HG03135 (cell line): ENCODE measurements at regions not wholly inside any gene's neighbourhood (a gene's known extent, or its start where the extent isn't known, plus 50 kb on each side); places are given as distances from the start of the nearest gene placed in this dataset.

Experiments used
- ATAC-seq: cut with Tn5 transposase; IDR thresholded peaks from one replicate; pipeline ENCODE4 v1.9.1; 2021; ENCODE audit warnings: mild to moderate bottlenecking, moderate library complexity; ENCODE audit not compliant: unreplicated experiment

DNA sequence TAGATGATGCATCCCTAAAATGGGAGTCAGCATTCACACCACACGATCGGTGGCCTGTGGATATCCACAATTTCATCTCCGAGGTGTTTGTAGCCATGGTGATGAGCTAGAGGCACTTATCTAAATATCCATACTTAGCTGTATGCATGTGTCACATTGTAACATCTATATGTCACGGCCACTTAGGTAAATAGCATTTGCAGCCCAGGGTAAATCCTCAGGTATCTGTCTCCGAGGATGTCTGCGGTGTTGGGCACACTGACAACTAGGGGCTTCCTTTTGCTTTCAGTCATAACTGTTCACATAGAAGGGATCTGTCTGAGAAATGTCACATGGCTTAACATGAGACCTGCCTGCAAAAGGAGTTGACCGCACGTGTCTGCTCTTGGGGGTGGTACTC lies 455.2 kb upstream of the ZFHX3 start:
- no peak for ATAC-seq

DNA sequence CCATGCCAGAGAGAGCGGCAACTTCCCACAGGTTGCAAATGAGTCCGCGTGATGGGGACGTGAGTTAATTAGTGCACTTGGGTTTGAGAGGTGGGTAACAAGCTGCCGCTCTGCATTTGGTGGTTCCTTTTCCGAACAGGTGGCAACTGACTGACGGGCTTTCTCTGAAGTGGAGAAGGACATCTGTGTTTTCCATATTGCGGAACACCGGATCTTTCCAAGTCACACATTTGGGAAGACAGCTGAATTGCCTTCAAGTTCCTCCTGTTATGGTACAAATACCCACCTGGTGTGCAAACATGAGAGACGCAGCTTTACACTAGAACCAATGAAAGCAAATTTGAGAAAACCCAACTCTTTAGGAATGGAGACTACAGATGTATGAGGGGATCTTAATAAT lies 451.3 kb upstream of the ZFHX3 start:
- no peak for ATAC-seq

DNA sequence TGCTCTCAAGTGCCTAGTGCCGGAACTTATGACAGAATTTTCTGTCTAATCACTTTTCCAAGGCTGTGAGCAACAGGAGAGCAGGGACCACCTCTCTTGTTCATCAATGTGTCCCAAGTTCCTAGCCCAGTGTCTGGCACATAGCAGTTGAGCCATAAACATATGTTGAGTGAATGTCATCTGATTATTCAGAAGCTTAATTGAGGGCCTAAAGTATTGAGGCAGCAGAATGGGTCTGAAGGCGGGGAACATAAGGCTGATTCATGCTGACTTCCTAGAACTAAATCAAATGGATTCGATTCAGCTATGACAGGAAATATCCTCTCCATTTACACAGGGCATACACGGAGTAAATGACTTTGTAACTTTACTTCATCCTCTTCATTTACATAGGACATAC lies 438.0 kb upstream of the ZFHX3 start:
- no peak for ATAC-seq

DNA sequence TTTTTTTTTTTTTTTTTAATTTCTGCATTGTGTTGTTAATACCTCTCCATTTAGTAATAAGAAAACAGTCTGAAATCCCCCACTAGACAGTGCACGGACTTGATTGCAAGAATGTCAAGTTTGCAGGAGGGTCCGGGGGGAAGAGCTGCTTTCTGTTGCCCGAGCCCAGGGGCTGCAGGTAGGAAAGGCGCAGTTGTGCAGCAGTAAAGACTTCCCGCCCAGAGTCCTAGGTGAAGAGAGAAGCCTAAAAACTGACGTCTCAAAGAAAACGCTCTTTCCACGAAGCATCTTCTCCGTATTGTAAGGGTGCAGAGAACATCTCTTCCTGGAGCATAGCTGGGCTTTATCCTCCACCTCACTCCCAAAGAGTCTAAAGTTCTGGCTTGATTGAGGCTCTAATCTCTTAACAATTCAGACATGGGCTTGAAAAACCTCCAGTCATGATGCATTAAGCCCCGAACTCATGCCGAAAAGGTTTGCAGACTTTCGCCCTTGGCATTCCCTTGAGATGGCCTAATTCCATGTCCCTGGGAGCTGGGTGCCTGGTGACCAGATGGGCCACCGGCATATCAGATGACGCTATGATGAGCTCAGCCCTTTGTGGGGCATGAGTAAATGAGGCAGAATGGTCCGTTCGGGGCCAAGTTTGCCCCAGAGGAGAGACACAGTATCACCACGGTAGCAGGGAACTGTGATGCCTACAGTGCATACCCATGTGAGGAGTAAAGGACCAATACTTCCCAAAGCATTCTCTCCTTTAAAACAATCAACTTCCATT lies 436.2 kb upstream of the ZFHX3 start:
- no peak for ATAC-seq

DNA sequence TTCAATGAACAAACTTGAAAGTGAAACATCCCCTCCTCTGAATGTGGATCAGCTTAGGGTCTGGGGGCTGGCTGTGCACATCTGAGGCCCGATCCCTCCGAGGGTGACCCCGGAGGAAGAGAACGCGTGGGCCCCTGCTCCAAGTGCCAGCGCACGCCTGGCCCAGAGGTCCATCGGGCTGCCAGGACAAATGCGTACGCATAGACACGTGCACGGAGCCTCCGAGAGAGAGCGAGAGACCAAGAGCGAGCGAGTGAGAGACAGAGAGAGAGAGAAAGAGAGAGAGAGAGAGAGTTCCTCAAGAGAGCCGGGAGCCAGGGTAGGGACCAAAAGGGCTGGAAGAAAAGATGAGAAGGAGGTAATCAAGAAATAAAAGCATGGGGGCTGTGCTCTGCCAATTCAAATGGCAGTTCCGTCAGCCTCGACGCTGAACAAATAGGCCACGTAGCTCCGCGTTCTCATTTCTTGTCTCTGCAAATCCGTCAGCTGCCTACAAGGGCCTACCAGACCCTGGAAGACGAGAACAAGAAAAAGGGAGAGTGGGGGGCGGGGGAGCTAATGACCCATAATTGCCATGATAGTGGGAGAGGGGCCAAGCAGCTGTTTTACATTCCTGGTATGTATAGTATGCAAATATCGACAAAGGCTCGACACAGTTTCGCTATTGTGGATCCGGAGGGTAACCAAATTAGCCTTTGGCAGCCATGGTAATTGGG lies 435.3 kb upstream of the ZFHX3 start:
- ATAC-seq: no peak

DNA sequence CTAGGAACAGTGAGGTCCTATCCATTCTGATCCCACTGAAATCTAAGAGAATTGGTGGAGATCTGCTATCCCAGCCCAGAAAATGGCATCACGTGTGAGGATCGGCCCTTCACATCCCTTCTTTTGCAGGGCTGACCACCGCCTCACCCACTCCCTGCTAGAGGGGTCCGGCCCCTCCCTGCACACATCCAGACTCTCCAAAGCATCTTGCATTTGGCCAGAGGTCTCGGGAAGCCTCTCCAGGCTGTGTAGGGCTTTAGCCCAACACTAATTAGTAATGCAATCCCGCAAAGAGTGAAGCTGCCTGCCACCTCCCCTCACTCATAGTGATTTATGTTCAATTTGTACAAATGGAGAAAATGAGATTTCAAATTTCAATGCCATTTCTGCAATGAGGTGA lies 434.4 kb upstream of the ZFHX3 start:
- no peak for ATAC-seq

DNA sequence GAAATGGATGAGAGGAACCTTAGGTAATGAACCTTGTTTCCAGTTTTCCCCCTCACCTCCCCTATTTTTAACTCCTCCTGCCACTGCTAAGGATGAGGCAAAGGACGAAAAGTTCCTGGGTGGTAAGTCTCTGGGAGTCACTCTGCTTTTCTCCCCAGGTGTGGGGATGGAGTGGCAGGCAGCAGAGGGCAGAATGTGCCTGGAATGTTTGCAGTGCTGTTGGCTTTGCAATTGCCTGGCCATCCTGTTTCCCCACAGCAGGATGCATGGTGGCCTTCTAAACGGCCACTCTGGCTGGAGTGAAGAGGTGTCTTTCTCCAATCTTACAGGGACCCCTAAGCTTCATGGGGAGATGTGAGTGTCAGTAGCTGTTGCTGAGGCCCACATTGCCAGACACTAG lies 432.5 kb upstream of the ZFHX3 start:
- no peak for ATAC-seq

DNA sequence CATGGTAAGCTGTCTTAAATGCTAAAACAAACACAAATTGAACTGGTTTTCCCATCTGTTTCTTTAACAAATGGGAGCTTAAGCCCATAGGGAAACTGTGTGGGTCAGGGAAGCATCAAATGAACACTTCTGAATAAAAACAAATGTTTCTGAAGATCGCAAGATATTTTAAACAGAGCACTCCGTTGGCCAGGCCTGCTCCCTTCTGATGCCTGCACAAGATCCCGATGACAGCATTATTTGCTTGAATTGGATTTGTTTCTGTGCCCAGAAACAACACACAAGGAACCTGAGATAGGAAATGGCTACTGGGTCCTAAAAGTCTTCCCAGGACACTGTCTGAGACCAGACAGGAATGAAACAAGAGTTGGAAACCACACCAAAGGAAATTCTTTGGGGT lies 425.8 kb upstream of the ZFHX3 start:
- no peak for ATAC-seq

DNA sequence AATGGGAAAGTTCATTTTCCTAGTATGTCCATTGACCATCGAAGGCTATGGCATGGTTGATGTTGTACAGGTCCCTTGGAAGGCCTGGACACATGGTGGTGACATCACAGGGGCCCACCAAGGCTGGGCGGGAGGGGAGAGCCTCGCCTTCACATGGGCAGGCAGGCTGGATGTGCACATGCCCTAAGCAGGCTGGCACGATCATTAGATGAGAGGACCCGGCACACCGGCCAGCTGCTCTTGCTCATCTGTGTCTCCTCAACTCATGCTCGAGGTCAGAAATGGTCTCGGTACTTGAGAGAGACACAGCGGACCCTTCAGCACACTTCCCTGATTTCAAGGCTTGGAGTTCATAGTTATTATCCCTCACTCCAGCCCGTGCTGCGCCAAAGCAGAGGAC lies 416.9 kb upstream of the ZFHX3 start:
- ATAC-seq: no peak

DNA sequence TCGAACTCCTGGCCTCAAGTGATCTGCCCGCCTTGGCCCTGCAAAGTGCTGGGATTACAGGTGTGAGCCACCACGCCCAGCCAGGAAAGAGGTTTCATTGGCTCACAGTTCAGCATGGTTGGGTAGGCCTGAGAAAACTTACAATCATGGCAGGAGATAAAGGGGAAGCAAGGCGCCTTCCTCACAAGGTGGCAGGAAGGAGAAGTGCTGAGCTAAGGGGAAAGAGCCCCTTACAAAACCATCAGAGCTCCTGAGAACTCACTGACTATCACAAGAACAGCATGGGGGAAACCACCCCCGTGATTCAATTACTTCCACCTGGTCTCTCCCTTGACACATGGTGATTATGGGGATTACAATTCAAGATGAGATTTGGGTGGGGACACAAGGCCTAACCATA lies 411.7 kb upstream of the ZFHX3 start:
- ATAC-seq: no peak

DNA sequence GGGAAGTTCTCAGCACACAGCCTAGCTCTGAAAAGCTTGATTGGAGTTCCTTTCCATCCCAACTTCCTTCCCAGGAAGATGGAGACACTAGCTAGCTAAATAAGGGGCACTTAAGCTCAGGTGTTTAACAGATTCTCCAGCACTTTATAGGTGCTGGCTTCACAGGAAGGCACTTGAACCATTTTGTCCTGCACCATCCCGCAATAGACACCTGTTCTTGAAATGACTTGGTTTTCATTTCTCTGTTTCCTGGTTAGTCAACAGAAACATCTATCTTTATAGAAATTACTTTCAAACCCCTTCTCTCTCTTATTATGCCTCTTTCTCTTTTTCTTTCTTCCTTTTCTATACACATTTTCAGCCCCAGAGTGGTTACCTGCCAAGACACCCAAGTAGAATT lies 409.9 kb upstream of the ZFHX3 start:
- no peak for ATAC-seq

DNA sequence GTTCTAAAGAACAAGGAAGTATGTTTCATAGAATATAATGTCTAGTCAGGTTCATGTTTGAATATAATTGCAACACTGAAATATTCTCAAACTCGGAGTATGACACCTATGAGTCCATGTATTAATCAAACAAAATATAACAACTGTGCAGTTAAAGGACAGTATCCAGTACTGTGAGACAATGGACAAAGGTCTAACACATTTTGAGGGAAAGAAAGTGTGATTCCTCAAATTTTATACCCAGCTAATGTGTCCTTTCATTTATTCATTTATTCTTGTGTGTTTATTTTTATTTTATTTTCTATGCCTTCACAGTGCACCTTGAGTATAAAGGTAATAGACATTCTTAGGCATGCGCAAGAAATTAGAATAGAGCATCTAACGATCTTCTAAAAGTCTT lies 401.0 kb upstream of the ZFHX3 start:
- ATAC-seq: no peak

DNA sequence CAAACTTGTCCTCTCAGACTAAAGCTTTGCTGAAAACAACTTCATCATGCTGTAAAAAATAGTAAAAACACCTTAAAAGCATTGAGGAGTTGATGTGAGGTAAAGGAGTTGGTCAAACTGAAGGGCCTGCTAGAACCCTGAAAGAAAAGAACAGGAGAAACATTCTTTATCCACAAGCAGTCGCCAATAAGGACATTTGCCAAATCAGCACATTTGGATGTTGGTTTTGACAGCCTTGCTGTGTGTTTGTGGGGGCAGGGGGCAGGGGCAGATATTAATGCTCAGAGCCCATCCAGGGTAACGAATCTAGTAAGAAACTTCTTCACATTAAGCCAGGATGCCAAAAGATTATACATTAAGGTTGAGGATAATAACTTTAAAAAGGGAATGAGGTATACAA lies 399.9 kb upstream of the ZFHX3 start:
- ATAC-seq: no peak

DNA sequence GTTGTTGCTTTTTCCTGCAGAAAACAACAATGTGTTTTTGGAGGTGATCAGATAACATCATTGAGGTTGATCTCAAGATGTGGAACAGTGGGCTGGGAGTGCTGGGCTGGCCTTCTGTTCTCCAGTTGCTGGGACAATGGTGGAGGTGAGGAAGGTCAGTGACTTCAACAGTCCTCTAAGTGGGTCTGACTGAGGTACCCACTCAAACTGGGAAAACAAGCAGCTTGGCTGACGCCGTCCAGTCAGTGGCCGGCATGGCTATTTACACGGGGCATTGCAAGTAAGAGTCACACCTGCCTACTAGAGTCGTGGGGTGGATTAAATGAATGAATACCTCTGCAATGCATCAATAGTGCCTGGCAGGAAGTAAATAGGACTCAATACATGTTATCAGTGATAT lies 386.7 kb upstream of the ZFHX3 start:
- ATAC-seq: no peak

DNA sequence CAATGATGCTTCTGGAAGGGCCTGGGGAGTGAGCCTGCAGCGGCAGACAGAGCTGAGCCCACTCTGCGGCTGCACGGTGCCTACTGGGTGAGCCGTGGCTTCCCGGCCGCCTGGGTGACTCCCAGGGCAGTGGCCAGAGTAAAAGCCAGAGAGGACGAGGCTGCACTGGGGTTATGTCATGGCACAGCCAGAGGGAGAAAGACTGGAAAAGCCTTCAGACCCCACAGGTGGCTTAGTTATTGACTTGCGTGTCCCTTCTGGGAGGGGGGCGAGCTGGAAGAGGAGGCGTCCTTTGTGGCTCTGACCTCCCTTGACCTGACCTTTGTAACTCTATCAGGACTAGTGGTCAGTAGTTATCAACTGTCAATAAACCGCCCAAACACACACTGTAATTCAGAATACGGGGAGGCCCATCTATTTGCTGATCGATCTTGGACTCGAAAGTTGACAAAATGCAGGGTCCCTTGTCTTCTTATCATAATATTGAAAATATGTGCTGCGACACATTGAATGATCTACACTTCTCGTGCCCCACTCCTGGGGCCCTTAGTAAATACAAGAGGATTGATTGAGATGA lies 385.9 kb upstream of the ZFHX3 start:
- ATAC-seq: no peak

DNA sequence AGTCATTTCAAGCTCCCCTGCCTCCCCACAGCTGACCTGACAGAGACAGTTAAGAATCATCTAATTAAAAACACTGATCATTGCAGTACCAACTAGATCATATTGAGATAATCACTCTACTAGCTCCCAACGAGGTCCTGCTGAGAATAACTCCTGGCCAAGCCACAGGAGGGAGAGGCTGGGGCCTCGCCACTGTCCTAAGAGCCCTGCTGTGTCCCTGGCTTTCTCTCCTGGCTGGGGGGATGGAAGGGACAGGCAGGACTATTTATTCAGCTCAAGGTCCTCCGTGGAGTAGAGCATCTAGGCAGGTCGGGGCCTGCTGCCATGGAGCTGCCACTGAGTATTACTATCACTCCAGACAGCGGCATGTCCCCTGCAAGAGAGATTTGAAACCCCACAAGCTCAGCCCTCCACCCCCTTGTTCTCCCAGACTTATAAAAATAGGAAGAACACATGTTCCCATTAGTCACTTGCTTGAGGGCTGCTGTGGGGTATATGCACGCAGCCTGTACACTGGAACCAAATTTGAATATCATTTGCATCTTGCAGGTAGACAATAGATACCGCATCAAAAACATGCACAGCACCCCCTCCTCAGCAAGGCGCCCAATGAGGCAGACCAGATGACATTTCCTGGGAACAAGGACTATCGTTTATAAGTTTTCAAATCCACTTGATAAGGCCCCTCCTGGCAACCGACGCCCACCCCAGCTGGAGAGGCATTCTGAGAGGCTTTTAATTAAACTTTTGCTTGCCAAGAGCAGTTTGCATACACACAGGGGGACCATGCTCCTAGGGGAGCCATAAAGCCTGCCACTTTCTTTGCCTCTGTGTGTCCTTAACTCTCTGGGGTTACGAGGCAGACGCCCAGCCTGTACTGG lies 385.2 kb upstream of the ZFHX3 start:
- ATAC-seq: no peak

DNA sequence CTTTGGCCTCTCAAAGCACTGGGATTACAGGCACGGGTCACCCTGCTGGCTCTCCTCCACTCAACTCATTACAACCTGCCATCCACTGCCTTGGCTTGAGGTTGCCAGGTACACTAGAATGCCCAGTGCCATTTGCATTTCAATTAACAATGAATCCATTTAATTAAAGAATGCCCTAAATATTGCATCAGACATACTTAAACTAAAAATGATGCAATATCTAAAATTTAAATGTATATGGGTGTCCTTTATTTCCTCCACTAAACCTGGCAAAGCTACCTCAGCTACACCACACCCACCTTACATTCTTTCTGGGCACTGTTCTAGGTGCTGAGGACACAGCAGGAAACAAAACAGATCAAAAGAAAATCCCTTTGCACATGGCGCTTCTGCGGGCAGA lies 382.2 kb upstream of the ZFHX3 start:
- ATAC-seq: no peak

DNA sequence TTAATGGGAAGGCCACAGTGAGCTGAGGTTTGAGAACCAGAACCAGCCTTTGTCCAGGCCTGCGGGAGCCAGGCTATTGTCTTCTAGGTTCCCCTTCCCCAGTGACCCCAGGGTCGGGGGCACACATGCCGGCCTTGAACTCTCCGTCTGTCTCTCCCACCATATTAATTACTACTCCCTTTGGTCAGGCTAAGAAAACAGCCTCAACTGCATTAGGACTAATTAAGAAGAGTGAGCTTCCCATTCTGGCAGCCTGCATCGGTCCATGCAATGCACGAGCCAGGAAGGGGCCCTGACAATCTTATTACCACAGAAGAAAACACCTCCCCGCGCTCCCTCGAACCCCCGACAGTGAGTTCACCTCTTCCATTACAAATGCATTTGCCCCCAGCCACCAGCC lies 380.2 kb upstream of the ZFHX3 start:
- no peak for ATAC-seq

DNA sequence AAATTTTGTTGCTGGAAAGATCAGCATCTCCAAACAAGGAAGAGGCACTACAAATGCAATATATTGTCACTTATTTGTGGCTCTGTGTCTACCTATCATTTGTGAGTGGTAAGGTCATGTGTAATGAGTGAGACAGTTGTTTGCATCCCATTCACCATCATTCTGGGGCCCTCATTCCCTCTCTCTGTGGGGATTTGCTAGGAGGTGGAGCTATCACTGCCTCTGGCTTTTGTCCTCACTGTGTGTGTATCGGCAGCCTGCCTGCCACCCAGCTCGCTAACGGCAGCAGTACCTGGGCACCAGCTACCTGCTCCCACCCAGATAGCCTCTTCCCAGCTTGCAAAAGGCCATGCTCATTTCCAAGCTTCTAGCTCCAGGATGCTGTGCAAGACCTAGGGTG lies 379.2 kb upstream of the ZFHX3 start:
- no peak for ATAC-seq

DNA sequence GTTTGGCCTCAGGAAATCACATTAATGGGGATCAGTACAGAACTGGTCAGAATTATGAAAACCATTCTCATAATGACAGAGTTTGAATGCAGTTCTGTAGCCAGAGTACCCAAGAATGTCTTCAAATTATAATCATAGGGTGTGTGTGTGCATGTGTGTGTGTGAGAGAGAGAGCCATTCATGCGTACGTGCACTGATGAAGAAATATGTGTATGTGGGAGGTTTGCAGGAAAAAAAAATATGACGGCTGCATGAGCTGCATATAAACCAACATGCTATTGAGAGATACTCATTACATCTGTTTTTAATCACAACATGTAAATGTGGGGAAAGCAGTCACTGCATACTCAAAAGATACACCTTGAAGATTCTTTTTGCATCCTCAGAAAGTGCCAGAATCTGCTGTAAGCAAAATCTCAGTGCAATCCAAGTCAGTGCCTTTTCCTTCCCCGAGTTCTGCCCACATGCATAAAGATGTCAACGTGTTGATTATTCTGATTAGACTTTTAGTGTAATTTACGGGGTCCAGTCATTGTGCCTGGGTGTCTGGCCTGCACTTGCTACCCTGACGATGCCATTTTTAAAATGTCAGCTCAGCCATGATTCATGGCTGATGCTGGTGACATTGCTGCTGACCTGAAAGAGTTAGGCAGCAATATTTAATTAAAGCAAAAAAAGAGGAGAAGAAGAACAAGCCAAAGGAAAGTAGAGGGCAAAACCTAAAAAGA lies 378.7 kb upstream of the ZFHX3 start:
- ATAC-seq: no peak

DNA sequence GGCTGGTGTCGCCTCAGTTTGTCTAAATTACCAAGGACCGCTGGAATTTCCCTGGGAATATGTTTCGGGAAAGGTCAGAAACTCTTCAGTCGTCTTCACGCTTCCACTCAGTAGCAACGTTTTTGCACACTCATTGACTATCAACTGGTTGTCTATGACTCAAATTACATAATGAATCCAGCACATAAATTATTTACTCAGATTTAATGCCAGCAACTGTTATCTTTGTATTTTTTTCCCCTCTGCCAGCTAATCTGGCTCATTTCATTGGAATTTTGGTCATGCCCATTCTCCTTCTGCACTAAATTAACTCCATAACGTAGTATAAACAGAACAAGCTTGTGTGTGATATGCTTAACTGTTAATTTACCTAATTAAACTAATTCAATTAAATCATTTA lies 372.7 kb upstream of the ZFHX3 start:
- ATAC-seq: no peak
